HG02798 (cell line): ENCODE measurements at regions not wholly inside any gene's neighbourhood (a gene's known extent, or its start where the extent isn't known, plus 50 kb on each side); places are given as distances from the start of the nearest gene placed in this dataset.
A peak's percentile ranks its signal among the peaks of the same experiment; 100 is the strongest.

Experiments
- ATAC-seq: cut with Tn5 transposase; IDR thresholded peaks from one replicate; pipeline ENCODE4 v1.9.1; 2021; ENCODE audit warnings: mild to moderate bottlenecking; ENCODE audit not compliant: unreplicated experiment, poor library complexity

DNA sequence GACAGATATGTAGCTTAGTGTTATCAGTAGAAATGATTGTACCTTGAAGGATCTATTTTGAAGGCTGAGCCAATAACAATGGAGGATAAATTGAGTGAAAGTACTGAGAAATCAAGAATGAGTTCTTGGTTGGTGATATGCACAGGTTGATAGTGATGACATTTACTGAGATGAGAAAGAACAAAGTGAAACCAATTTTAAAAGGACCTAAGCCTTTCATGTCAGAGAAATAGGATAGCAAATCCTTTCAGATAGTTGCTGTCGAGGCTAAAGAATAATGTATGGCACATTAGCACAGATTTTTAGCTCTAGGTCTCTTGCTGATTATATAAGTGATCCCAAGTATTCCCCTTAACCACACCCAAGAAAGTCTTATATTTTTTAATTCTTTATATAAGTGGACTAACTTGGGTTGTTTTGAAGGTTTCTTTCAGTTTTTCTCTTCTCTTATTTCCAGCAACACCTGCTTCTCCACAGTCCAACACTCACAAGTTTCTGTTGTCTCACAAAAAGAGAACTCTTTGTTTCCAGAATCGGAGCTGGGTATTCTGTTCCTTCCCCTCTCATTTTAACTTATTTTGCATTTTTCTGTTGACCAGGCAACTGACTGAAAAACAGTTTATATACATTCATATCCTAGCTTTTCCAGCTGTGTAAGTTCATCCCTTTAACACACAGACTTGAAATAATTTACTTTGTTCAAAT is 286.9 kb upstream of the ATP10B start:
- peak; percentile 48 for ATAC-seq

DNA sequence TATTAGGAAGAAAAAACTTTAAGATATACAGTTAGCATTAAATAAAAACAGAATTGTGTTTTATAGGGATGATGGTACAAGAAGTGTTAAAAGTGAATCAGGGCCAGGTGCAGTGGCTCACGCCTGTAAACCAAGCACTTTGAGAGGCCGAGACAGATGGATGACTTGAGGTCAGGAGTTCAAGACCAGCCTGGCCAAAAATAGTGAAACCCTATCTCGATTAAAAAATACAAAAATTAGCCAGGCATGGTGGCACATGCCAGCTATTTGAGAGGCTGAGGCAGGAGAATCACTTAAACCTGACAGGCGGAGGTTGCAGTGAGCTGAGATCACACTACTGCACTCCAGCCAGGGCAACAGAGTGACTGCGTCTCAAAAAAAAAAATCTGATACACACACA is 282.9 kb upstream of the ATP10B start:
- no peak for ATAC-seq

DNA sequence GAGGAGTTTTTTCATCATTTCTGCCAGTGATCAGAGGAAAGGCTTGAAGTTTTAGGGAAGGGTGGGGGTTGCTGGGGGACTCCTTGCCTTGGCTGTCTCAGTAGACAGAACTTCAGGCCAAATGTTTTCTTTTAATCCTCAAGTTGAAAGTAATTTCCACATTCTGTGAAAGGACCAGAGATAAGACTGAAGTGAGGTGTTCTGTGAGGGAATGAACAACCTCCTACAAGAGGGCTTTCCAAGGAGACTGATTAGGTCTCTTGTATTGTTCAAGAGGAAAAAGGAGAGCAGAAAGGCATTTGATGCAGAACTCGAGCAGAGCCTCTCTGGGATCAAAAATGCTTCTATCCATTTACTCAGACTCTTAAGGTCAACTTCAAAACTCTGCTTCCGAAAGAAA is 282.1 kb upstream of the ATP10B start:
- ATAC-seq, result no peak

DNA sequence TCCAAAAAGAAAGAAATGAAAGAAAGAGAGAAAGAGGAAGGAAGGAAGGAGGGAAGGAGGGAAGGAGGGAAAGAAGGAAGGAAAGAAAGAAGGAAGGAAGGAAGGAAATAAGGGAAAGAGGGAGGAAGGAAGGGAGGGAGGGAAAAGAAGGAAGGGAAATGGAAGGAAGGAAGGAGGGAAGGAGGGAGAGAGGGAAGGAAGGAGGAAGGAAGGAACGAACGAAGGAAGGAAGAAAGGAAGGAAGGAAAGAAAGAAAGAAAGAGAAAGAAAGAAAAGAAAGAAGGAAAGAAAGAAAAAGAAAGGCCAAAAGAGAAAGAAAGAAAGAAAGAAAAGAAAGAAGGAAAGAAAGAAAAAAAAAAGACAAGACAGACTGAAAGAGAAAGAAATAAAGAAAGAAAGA is 263.9 kb upstream of the ATP10B start:
- no peak for ATAC-seq

- ATAC-seq, result no peak
These were observed 260.4 kb upstream of the ATP10B start for GRCh38 chr5:161112371-161112770.

DNA sequence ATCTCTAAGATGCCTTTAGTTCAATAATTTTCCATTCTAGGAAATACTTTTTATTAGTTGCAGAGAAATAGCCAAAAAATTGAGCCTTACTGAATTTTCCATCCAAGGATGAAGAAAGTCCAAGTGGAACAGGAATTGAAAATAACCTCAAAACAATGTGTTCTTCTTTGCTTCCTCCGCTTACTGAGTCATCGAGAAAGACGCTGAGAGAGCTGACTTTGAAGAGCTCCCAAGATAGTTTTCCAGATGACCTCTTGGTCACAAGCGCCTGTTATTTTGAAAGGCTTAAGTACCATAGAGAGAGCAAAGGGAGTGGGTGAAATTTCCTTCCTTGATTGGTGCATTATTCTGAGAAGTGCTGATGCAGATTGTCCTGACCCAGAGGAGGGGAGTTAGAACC is 253.5 kb upstream of the ATP10B start:
- no peak for ATAC-seq

DNA sequence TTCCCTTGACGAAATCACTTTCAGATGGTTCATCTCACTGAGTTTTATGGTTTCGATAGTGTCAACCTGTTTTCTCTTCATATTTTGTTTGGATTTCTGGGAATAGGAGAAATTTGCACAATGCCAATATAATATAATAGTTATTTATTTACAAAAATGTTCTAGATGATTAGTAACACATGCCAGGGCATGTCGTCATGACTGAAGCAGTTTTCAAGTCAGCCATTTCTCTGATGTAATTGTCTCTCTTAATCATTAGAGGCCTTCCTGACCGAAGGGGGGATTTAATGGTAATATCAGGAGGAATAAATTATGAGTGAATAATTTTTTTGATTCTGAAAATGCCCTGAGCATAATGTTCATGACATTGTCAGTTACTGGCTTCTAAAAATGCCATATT is 246.5 kb upstream of the ATP10B start:
- ATAC-seq, result no peak

- no peak for ATAC-seq
These were observed 244.6 kb upstream of the ATP10B start for GRCh38 chr5:161096581-161096980.

DNA sequence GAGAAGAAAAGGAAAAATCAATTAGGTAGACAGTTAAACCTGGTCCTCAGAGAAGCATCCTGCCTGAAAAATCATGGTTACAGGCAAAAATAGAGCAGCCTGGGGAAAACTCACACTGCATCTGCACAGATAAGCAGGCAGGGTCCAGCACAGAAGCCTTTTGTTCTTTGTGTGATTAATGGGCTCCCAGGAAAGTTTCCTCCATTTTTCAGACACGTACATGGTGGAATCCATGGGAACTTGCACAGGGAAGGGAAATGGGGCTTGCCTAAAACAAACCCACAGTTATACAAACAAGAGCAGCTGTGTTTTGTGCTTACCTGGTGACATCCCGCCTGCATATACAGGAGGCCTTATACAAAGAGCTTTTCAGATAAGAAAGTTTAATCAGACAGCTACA is 243.9 kb upstream of the ATP10B start:
- ATAC-seq, result no peak

DNA sequence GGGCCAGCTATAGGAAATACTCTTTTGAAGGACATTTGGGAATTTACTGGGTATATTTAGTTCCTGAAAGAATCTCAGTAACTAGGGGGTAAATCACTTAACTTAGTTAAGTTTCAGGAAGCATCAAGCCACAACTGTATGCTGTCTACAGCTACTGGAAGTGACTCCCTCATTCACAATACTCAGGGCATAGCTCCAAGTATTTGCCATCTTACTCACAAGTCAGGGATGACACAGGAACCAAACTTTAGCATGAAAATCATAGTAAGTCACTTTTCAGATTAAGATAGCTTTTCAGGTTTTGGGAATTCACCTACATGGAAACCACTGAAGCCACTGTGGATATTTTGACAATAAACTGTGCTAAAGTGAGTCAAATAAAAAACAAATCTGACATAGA is 242.4 kb upstream of the ATP10B start:
- no peak for ATAC-seq

DNA sequence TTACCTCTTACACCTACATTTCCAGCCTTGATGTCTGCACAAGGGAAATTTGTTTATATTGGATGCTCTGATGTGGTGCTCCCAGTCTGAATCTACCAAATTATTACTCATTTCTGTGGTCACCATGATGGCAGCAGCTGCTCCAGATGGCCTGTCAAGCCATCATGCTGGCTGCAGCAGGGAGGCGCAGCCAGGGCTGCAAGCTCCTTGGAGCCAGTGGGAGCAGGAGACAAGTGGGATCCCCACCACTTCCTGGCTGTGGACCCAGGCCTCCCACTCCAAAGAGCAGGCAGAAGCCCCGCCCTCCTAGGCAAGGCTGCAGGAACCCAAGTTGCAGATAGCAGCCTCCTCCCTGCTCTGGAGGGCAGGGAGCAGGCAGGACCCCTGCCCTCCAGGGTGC is 241.1 kb upstream of the ATP10B start:
- no peak for ATAC-seq

- no peak for ATAC-seq
These were observed 237.6 kb upstream of the ATP10B start for GRCh38 chr5:161089569-161089968.

DNA sequence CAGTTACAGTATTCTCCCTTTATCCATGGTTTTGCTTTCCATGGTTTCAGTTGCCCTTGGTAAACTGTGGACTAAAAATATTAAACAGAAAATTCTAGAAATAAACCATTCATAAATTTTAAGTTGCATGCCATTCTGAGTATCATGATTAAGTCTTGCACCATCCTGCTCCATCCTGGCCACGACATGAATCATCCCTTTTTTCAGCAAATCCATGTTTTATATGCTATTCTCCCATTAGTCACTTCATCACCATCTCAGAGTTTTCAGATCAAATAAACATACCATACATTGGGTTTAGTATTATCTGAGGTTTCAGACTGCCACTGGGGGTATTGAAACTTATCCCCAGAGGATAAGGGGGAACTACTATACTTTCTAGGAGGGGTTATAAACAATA is 234.4 kb upstream of the ATP10B start:
- no peak for ATAC-seq

- no peak for ATAC-seq
These were observed 233.0 kb upstream of the ATP10B start for GRCh38 chr5:161085056-161085455.

DNA sequence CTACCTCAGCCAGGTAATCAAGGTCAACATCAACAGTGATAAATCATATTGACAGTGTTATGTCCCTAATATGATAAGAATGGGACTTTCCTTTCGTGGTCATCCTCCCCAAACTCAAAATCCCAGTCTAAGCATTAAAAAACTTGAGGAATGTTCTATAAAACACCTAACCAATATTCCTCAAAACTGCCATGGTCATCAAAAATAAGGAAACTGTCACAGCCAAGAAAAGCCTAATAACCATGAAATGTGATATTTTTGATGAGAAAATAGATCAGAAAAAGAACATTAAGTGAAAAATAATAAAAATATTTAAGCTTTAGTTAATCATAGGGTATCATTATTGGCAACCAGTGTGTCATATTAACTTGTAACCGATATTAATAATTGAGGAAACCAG is 232.1 kb upstream of the ATP10B start:
- no peak for ATAC-seq

- peak; percentile 59 for ATAC-seq
These were observed 226.8 kb upstream of the ATP10B start for GRCh38 chr5:161078793-161079192.

GRCh38 chr5:161077936-161078545 is 226.0 kb upstream of the ATP10B start:
- ATAC-seq, result no peak

DNA sequence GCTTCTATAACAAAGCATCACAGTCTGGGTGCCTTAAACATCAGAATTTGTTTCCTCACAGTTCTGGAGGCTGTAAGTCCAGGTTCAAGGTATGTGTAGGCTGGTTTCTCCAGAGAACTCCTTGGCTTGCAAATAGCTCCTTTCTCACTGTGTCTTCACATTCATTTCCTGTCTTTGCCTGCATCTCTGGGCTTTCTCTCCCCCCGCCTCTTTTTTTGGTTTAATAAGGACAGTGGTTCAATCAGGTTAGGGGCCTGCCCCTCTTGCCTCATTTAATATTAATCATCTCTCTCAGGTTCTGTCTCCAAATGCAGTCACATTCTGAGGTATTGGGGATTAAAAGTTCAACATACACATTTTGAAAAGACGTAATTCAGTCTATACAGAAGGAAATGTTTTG is 225.5 kb upstream of the ATP10B start:
- no peak for ATAC-seq

- no peak for ATAC-seq
These were observed 212.8 kb upstream of the ATP10B start for GRCh38 chr5:161064781-161065180.

DNA sequence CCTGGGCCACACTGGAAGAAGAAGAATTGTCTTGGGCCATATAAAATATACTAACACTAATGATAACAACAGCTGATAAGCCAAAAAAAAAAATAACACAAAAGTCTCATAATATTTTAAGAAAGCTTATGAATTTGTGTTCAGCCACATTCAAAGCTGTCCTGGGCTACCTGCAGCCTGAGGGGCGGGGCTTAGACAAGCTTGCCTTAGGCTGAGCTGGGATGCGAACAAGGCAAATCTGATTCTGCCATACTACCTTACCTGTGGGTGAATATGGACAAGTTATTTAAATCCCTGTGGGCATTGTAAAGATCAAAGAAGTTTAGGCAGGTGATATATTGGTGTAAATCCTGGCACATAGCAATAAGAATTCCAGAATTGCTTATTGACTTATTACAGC is 212.3 kb upstream of the ATP10B start:
- ATAC-seq, result no peak

- ATAC-seq, result no peak
These were observed 206.8 kb upstream of the ATP10B start for GRCh38 chr5:161058781-161059180.

- ATAC-seq, result no peak
These were observed 200.0 kb upstream of the ATP10B start for GRCh38 chr5:161051920-161052500.
